ENCODE measurements at regions not wholly inside any gene's neighbourhood (a gene's known extent, or its start where the extent isn't known, plus 50 kb on each side); places are given as distances from the start of the nearest gene placed in this dataset.

GRCh38 chr5:121384359-121384758 lies 467.3 kb upstream of the FTMT start:
- H3K27me3 ChIP-seq (ENCODE audit: insufficient read depth, low read length) = no peaks in the 10 kb centered on the region
- no peaks in the 10 kb centered on the region for H3K4me1 ChIP-seq (ENCODE audit: insufficient read depth, low read length)
- no peak overlapping the region for H3K4me3 ChIP-seq (ENCODE audit: low read length)
- no peak overlapping the region for H3K27ac ChIP-seq (ENCODE audit: low read length)
- no peaks in the 10 kb centered on the region for H3K36me3 ChIP-seq (ENCODE audit: insufficient read depth, low read depth, low read length)
- no peak overlapping the region for H3K9ac ChIP-seq (ENCODE audit: low read depth, low read length)
- no peaks in the 10 kb centered on the region for H3K9me3 ChIP-seq (ENCODE audit: insufficient read depth, low read depth, low read length)

GRCh38 chr5:121386334-121386733 lies 465.3 kb upstream of the FTMT start:
- Histone ChIP-seq H3K36me3 (ENCODE audit: insufficient read depth, low read depth, low read length) (no peaks in the 10 kb centered on the region), H3K27ac (ENCODE audit: low read length) (no peak overlapping the region), H3K9ac (ENCODE audit: low read depth, low read length) (no peak overlapping the region)

DNA sequence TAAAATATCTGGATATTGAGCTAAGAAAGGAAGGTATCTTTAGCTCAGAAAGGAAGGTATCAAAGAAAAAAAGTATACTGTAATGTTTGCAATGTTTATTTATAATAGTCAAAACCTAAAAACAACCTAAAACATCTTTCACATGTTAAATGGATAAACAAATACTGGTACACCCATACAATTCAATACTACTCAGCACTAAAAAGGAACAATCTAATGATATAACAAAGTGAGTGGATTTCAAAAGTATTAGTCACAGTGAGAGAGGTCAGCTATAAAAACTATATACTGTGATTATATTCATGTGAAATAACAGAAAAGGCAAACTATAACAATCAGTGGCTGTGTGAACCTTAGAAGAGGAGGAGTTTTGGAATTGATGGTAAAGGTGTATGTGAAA lies 455.0 kb upstream of the FTMT start:
- no peaks in the 10 kb centered on the region for H3K27me3 ChIP-seq (ENCODE audit: insufficient read depth, low read length)
- H3K27ac ChIP-seq (ENCODE audit: low read length) = no peak overlapping the region
- no peaks in the 10 kb centered on the region for H3K4me1 ChIP-seq (ENCODE audit: insufficient read depth, low read length)
- no peak overlapping the region for H3K4me3 ChIP-seq (ENCODE audit: low read length)
- H3K36me3 ChIP-seq (ENCODE audit: insufficient read depth, low read depth, low read length) = no peaks in the 10 kb centered on the region
- H3K9ac ChIP-seq (ENCODE audit: low read depth, low read length) = no peak overlapping the region
- no peaks in the 10 kb centered on the region for H3K9me3 ChIP-seq (ENCODE audit: insufficient read depth, low read depth, low read length)

More at GRCh38 chr5:121386334-121386733, 465.3 kb upstream of the FTMT start:
- no peaks in the 10 kb centered on the region for H3K4me1 ChIP-seq (ENCODE audit: insufficient read depth, low read length)
- no peaks in the 10 kb centered on the region for H3K27me3 ChIP-seq (ENCODE audit: insufficient read depth, low read length)
- H3K4me3 ChIP-seq (ENCODE audit: low read length) = no peak overlapping the region
- H3K9me3 ChIP-seq (ENCODE audit: insufficient read depth, low read depth, low read length) = no peaks in the 10 kb centered on the region

DNA sequence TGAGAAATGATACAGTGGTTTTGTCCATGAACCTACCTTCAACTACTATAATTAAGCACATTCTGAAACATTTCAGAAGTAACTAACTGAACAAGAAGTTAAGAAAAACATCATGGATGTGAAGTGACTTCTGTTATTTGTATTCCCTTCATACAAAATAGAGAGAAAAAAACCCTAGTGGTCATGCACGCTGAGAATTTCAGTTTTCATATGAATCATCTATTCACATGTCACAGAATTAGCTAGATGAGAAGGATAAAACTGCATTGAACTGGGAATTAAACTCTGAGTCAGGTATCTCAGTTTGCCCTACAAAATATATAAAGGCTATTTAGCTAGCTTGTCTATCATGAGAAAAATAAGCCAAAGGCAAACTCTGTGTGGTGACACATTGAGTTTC lies 451.8 kb upstream of the FTMT start:
- no peaks in the 10 kb centered on the region for H3K27me3 ChIP-seq (ENCODE audit: insufficient read depth, low read length)
- no peaks in the 10 kb centered on the region for H3K4me1 ChIP-seq (ENCODE audit: insufficient read depth, low read length)
- H3K9me3 ChIP-seq (ENCODE audit: insufficient read depth, low read depth, low read length) = no peaks in the 10 kb centered on the region
- no peak overlapping the region for H3K9ac ChIP-seq (ENCODE audit: low read depth, low read length)
- no peaks in the 10 kb centered on the region for H3K36me3 ChIP-seq (ENCODE audit: insufficient read depth, low read depth, low read length)
- H3K4me3 ChIP-seq (ENCODE audit: low read length) = no peak overlapping the region
- no peak overlapping the region for H3K27ac ChIP-seq (ENCODE audit: low read length)

DNA sequence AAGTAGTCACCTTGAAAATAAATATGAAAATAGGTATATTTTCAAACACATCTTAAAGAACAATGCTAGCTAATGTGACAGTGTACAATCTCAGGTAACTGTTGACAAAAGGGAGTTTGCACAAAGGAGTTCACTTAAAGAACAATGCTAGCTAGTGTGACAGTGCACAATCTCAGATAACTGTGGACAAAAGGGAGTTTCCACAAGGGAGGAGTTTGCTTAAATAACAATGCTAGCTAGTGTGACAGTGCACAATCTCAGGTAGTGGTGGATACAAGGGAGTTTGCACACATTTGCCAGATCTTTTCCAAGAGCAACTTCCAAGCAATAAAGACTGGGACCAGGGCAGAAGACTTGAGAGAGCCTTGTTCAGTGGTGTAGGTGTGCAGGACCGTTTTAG lies 442.9 kb upstream of the FTMT start:
- Histone ChIP-seq H3K4me1 (ENCODE audit: insufficient read depth, low read length) (no peaks in the 10 kb centered on the region), H3K27ac (ENCODE audit: low read length) (no peak overlapping the region), H3K27me3 (ENCODE audit: insufficient read depth, low read length) (no peaks in the 10 kb centered on the region), H3K36me3 (ENCODE audit: insufficient read depth, low read depth, low read length) (no peaks in the 10 kb centered on the region), H3K4me3 (ENCODE audit: low read length) (no peak overlapping the region), H3K9me3 (ENCODE audit: insufficient read depth, low read depth, low read length) (no peaks in the 10 kb centered on the region), H3K9ac (ENCODE audit: low read depth, low read length) (no peak overlapping the region)

- Histone ChIP-seq H3K27ac (ENCODE audit: low read length) (no peak overlapping the region), H3K36me3 (ENCODE audit: insufficient read depth, low read depth, low read length) (no peaks in the 10 kb centered on the region), H3K9ac (ENCODE audit: low read depth, low read length) (no peak overlapping the region), H3K27me3 (ENCODE audit: insufficient read depth, low read length) (no peaks in the 10 kb centered on the region), H3K9me3 (ENCODE audit: insufficient read depth, low read depth, low read length) (no peaks in the 10 kb centered on the region), H3K4me1 (ENCODE audit: insufficient read depth, low read length) (no peaks in the 10 kb centered on the region), H3K4me3 (ENCODE audit: low read length) (no peak overlapping the region)
These were observed 436.4 kb upstream of the FTMT start for GRCh38 chr5:121415270-121415669.

GRCh38 chr5:121421646-121422045 lies 430.0 kb upstream of the FTMT start:
- Histone ChIP-seq H3K36me3 (ENCODE audit: insufficient read depth, low read depth, low read length) (no peaks in the 10 kb centered on the region), H3K4me3 (ENCODE audit: low read length) (no peak overlapping the region), H3K27me3 (ENCODE audit: insufficient read depth, low read length) (no peaks in the 10 kb centered on the region), H3K9ac (ENCODE audit: low read depth, low read length) (no peak overlapping the region), H3K9me3 (ENCODE audit: insufficient read depth, low read depth, low read length) (no peaks in the 10 kb centered on the region), H3K4me1 (ENCODE audit: insufficient read depth, low read length) (no peaks in the 10 kb centered on the region; the same call in 1 of the 2 replicates), H3K27ac (ENCODE audit: low read length) (no peak overlapping the region)

GRCh38 chr5:121424976-121425375 lies 426.7 kb upstream of the FTMT start:
- H3K9me3 ChIP-seq (ENCODE audit: insufficient read depth, low read depth, low read length) = no peaks in the 10 kb centered on the region
- H3K9ac ChIP-seq (ENCODE audit: low read depth, low read length) = no peak overlapping the region
- no peaks in the 10 kb centered on the region for H3K36me3 ChIP-seq (ENCODE audit: insufficient read depth, low read depth, low read length)
- H3K27ac ChIP-seq (ENCODE audit: low read length) = no peak overlapping the region
- H3K27me3 ChIP-seq (ENCODE audit: insufficient read depth, low read length) = no peaks in the 10 kb centered on the region
- H3K4me3 ChIP-seq (ENCODE audit: low read length) = no peak overlapping the region
- no peaks in the 10 kb centered on the region; the same call in 1 of the 2 replicates for H3K4me1 ChIP-seq (ENCODE audit: insufficient read depth, low read length)

DNA sequence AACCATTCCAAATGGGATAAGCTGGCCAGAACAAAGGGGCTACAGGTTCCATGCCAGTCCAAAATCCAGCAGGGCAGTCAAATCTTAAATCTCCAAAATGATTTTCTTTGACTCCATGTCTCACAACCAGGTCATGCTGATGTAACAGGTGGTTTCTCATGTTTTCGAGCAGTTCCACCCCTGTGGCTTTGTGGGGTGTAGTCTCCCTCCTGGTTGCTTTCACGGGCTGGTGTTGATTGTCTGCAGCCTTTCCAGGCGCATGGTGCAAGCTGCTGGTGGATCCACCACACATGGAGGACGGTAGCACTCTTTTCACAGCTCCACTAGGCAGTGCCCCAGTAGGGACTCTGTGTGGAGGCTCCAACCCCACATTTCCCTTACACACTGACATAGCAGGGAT lies 425.5 kb upstream of the FTMT start:
- H3K36me3 ChIP-seq (ENCODE audit: insufficient read depth, low read depth, low read length) = no peaks in the 10 kb centered on the region
- H3K4me3 ChIP-seq (ENCODE audit: low read length) = no peak overlapping the region
- H3K27me3 ChIP-seq (ENCODE audit: insufficient read depth, low read length) = no peaks in the 10 kb centered on the region
- peaks cover 4% of the 10 kb centered on the region; the same call in 1 of the 2 replicates for H3K4me1 ChIP-seq (ENCODE audit: insufficient read depth, low read length)
- H3K9ac ChIP-seq (ENCODE audit: low read depth, low read length) = no peak overlapping the region
- no peak overlapping the region for H3K27ac ChIP-seq (ENCODE audit: low read length)
- H3K9me3 ChIP-seq (ENCODE audit: insufficient read depth, low read depth, low read length) = no peaks in the 10 kb centered on the region

DNA sequence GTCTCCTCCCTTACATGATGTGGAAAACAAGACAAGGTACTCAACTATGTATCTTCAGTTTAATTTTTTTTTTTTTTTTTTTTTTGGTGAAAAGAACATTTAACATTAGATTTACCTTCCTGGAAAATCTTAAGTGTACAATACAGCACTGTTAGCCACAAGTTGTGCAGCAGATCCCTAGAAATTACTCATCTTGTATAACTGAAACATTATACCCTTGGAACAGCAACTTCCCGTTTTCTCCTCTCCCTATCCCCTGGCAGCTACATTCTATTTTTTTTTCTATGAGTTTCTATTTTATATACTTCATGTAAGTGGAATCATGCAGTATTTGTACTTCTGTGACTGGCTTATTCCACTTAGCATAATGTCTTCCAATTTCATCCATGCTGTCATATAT lies 421.9 kb upstream of the FTMT start:
- no peaks in the 10 kb centered on the region for H3K27me3 ChIP-seq (ENCODE audit: insufficient read depth, low read length)
- H3K9ac ChIP-seq (ENCODE audit: low read depth, low read length) = no peak overlapping the region
- no peaks in the 10 kb centered on the region for H3K9me3 ChIP-seq (ENCODE audit: insufficient read depth, low read depth, low read length)

DNA sequence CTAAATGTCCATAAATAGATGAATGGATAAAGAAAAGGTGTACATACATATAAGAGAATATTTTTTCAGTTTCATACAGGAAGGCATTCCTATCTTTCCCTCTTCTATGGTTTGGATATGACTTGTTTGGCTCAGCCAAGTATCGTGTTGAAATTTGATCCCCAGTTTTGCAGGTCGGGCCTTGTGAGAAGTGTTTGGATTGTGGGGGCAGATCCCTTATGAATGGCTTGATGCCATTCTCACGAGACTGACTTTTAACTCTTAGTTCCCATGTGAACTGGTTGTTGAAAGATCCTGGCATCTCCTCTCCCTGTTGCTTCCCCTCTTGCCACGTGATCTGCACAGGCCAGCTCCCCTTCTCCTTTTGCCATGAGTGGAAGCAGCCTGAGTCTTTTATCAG lies 421.1 kb upstream of the FTMT start:
- H3K36me3 ChIP-seq (ENCODE audit: insufficient read depth, low read depth, low read length) = no peaks in the 10 kb centered on the region
- no peaks in the 10 kb centered on the region for H3K27me3 ChIP-seq (ENCODE audit: insufficient read depth, low read length)
- 0 out of 2 replicates have a peak, but pooled peaks cover 4% of the 10 kb centered on the region for H3K4me1 ChIP-seq (ENCODE audit: insufficient read depth, low read length)
- no peak overlapping the region for H3K27ac ChIP-seq (ENCODE audit: low read length)
- no peaks in the 10 kb centered on the region for H3K9me3 ChIP-seq (ENCODE audit: insufficient read depth, low read depth, low read length)
- no peak overlapping the region for H3K9ac ChIP-seq (ENCODE audit: low read depth, low read length)
- H3K4me3 ChIP-seq (ENCODE audit: low read length) = no peak overlapping the region

More for the DNA sequence above, 421.9 kb upstream of the FTMT start:
- H3K27ac ChIP-seq (ENCODE audit: low read length) = no peak overlapping the region
- H3K36me3 ChIP-seq (ENCODE audit: insufficient read depth, low read depth, low read length) = no peaks in the 10 kb centered on the region
- no peak overlapping the region for H3K4me3 ChIP-seq (ENCODE audit: low read length)
- 0 out of 2 replicates have a peak, but pooled peaks cover 4% of the 10 kb centered on the region for H3K4me1 ChIP-seq (ENCODE audit: insufficient read depth, low read length)

- no peaks in the 10 kb centered on the region for H3K9me3 ChIP-seq (ENCODE audit: insufficient read depth, low read depth, low read length)
- no peak overlapping the region for H3K9ac ChIP-seq (ENCODE audit: low read depth, low read length)
- H3K27ac ChIP-seq (ENCODE audit: low read length) = no peak overlapping the region
- H3K36me3 ChIP-seq (ENCODE audit: insufficient read depth, low read depth, low read length) = no peaks in the 10 kb centered on the region
- H3K4me3 ChIP-seq (ENCODE audit: low read length) = no peak overlapping the region
- no peaks in the 10 kb centered on the region for H3K4me1 ChIP-seq (ENCODE audit: insufficient read depth, low read length)
- no peaks in the 10 kb centered on the region for H3K27me3 ChIP-seq (ENCODE audit: insufficient read depth, low read length)
These were observed 406.2 kb upstream of the FTMT start for GRCh38 chr5:121445511-121445910.

- no peak overlapping the region for H3K4me3 ChIP-seq (ENCODE audit: low read length)
- no peaks in the 10 kb centered on the region for H3K36me3 ChIP-seq (ENCODE audit: insufficient read depth, low read depth, low read length)
- H3K4me1 ChIP-seq (ENCODE audit: insufficient read depth, low read length) = no peaks in the 10 kb centered on the region
- no peaks in the 10 kb centered on the region for H3K27me3 ChIP-seq (ENCODE audit: insufficient read depth, low read length)
- no peak overlapping the region for H3K27ac ChIP-seq (ENCODE audit: low read length)
- H3K9ac ChIP-seq (ENCODE audit: low read depth, low read length) = no peak overlapping the region
- H3K9me3 ChIP-seq (ENCODE audit: insufficient read depth, low read depth, low read length) = no peaks in the 10 kb centered on the region
These were observed 389.2 kb upstream of the FTMT start for GRCh38 chr5:121462441-121462840.
